HCT116 (cell line): ENCODE measurements at regions not wholly inside any gene's neighbourhood (a gene's known extent, or its start where the extent isn't known, plus 50 kb on each side); places are given as distances from the start of the nearest gene placed in this dataset.

Experiments used
- EZH2phosphoT487 ChIP-seq: fragments of 200-600 bp; IDR thresholded peaks from 2 replicates; pipeline ENCODE4 v1.6.1; 2018; ENCODE audit warnings: antibody characterized with exemption, borderline replicate concordance
- FOSL1 ChIP-seq: IDR thresholded peaks from 2 replicates; pipeline ENCODE4 v1.6.1; 2012; ENCODE audit warnings: low read depth
- POLR2A ChIP-seq: IDR thresholded peaks from 2 replicates; pipeline ENCODE4 v1.7.0; 2011; ENCODE audit warnings: borderline replicate concordance; ENCODE audit not compliant: insufficient read depth, insufficient read length; ENCODE audit errors: extremely low read depth
- POLR2AphosphoS5 ChIP-seq: IDR thresholded peaks from 2 replicates; pipeline ENCODE4 v1.6.1; 2011; ENCODE audit warnings: mild to moderate bottlenecking, low read depth, low read length, moderate library complexity
- SIN3A ChIP-seq: IDR thresholded peaks from 2 replicates; pipeline ENCODE4 v1.6.1; 2012; ENCODE audit warnings: low read depth
- YY1 ChIP-seq: IDR thresholded peaks from 2 replicates; pipeline ENCODE4 v1.6.1; 2011; ENCODE audit warnings: low read length, low read depth, moderate library complexity, mild to moderate bottlenecking; ENCODE audit not compliant: insufficient replicate concordance; ENCODE audit errors: extremely low read depth
- TF ChIP-seq, protein P1 (sequence below), 3 experiments: fragments of 200-600 bp in 1 of 3; sonication (generic) in 1 of 3; IDR thresholded peaks in 2 of 3; conservative IDR thresholded peaks in 1 of 3; 2 replicates each; pipeline ENCODE4 v1.5.1; 2012 to 2017; ENCODE audit warnings: low read depth in 2 of 3, low read length in 2 of 3, antibody characterized with exemption in 1 of 3, borderline replicate concordance in 1 of 3, control low read depth in 1 of 3, mild to moderate bottlenecking in 1 of 3, mixed read lengths in 1 of 3, mixed run types in 1 of 3, moderate library complexity in 1 of 3; ENCODE audit not compliant: insufficient read depth in 1 of 3
- TF ChIP-seq, protein P2 (sequence below): IDR thresholded peaks from 2 replicates; pipeline ENCODE4 v1.6.1; 2012

GRCh38 chr3:144085964-144086363 is 114.3 kb downstream of the DIPK2A start:
- no peak for TF ChIP-seq SIN3A
- TF ChIP-seq, protein P1, sequence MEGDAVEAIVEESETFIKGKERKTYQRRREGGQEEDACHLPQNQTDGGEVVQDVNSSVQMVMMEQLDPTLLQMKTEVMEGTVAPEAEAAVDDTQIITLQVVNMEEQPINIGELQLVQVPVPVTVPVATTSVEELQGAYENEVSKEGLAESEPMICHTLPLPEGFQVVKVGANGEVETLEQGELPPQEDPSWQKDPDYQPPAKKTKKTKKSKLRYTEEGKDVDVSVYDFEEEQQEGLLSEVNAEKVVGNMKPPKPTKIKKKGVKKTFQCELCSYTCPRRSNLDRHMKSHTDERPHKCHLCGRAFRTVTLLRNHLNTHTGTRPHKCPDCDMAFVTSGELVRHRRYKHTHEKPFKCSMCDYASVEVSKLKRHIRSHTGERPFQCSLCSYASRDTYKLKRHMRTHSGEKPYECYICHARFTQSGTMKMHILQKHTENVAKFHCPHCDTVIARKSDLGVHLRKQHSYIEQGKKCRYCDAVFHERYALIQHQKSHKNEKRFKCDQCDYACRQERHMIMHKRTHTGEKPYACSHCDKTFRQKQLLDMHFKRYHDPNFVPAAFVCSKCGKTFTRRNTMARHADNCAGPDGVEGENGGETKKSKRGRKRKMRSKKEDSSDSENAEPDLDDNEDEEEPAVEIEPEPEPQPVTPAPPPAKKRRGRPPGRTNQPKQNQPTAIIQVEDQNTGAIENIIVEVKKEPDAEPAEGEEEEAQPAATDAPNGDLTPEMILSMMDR (IDR thresholded peaks at IDR 0.05 in 2 of 3, conservative IDR thresholded peaks at IDR 0.05 in 1 of 3; ENCODE audit: borderline replicate concordance in 1 of 3, insufficient read depth in 1 of 3, low read depth in 2 of 3, low read length in 2 of 3): no peak
- TF ChIP-seq, protein P2, sequence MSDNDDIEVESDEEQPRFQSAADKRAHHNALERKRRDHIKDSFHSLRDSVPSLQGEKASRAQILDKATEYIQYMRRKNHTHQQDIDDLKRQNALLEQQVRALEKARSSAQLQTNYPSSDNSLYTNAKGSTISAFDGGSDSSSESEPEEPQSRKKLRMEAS: no peak
- no peak for TF ChIP-seq FOSL1
- no peak for TF ChIP-seq EZH2phosphoT487
- TF ChIP-seq YY1: no peak
- TF ChIP-seq POLR2AphosphoS5: no peak
- TF ChIP-seq POLR2A: no peak
